Stimulated activated effector memory CD8-positive, alpha-beta T cell treated with anti-CD3 and anti-CD28 coated beads, Interleukin-12 subunit alpha, Interleukin-12 subunit beta, amount 100 ng/mL, for 72 hours (primary cell): ENCODE measurements at regions not wholly inside any gene's neighbourhood (a gene's known extent, or its start where the extent isn't known, plus 50 kb on each side); places are given as distances from the start of the nearest gene placed in this dataset.
"Not testable (repeated sequence)": the region's sequence is repeated elsewhere in the genome, so short reads cannot be mapped to it uniquely, and the experiment has no call there.

Experiments
- ATAC-seq: fragments of 150-1000 bp; cut with Tn5 transposase; 2 replicates; pipeline ENCODE4 v1.10.0; 2021
- DNase-seq, 2 donors: peaks; one replicate each; pipeline ENCODE4 v3.0.0; 2021 to 2022; ENCODE audit warnings: low spot score in 2 of 2
- H3K27ac Mint-ChIP-seq: one replicate; pipeline ENCODE4 v1.8.0; 2022; ENCODE audit warnings: mild to moderate bottlenecking, mixed read lengths
- H3K36me3 Mint-ChIP-seq: one replicate; pipeline ENCODE4 v1.8.0; 2022; ENCODE audit warnings: mild to moderate bottlenecking, mixed read lengths
- H3K4me1 Mint-ChIP-seq: one replicate; pipeline ENCODE4 v1.8.0; 2022; ENCODE audit warnings: mixed read lengths
- H3K4me3 Mint-ChIP-seq: one replicate; pipeline ENCODE4 v1.8.0; 2022; ENCODE audit warnings: mild to moderate bottlenecking, mixed read lengths
- H3K9me3 Mint-ChIP-seq: one replicate; pipeline ENCODE4 v1.8.0; 2022; ENCODE audit warnings: mixed read lengths

DNA sequence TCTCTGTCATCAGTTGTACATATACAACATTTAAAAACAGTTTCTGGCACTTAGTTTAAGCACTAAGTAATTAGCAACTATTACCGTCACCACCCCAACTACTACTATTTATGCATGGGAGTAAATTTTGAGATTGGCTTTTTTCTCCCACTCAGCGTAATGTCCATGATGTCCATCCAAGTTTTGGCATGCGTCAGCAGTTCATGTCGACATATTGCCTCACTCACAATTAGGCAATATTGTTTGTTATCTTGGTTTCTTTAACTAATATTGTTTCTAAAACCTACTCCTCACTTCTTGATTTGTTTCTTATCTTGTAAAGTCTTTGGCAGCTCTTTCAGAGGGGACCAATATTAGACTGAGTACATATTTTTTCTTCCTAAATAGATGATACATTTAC, 131.3 kb downstream of the KCNJ18 start:
- H3K4me3 Mint-ChIP-seq, result no peak overlapping the region
- H3K4me1 Mint-ChIP-seq, result no peaks in the 10 kb centered on the region
- DNase-seq (no peak), ATAC-seq (no peak)
- H3K9me3 Mint-ChIP-seq, result peaks cover 3% of the 10 kb centered on the region
- H3K27ac Mint-ChIP-seq, result no peak overlapping the region
- no peaks in the 10 kb centered on the region for H3K36me3 Mint-ChIP-seq

DNA sequence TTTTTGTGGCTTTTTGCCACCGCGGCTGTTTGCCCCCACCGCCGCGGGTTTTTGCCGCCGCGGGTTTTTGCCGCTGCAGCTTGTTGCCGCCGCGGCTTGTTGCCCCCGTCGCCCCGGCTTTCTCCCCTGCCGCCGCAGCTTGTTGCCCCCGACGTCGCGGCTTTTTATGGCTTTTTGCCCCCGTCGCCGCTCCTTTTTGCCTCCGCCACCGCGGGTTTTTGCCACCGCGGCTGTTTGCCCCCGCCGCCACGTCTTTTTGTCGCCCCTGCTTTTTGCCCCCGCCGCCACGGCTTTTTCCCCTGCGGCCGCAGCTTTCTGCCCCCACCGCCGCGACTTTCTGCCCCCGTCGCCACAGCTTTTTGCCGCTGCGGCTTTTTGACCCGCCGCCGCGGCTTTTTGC, 149.5 kb downstream of the KCNJ18 start:
- Mint-ChIP-seq H3K36me3 (peaks cover 7% of the 10 kb centered on the region), H3K4me1 (no peaks in the 10 kb centered on the region), H3K4me3 (no peak overlapping the region), H3K27ac (no peak overlapping the region), H3K9me3 (peaks cover 10% of the 10 kb centered on the region)
- no peak for DNase-seq
- ATAC-seq, result no peak

DNA sequence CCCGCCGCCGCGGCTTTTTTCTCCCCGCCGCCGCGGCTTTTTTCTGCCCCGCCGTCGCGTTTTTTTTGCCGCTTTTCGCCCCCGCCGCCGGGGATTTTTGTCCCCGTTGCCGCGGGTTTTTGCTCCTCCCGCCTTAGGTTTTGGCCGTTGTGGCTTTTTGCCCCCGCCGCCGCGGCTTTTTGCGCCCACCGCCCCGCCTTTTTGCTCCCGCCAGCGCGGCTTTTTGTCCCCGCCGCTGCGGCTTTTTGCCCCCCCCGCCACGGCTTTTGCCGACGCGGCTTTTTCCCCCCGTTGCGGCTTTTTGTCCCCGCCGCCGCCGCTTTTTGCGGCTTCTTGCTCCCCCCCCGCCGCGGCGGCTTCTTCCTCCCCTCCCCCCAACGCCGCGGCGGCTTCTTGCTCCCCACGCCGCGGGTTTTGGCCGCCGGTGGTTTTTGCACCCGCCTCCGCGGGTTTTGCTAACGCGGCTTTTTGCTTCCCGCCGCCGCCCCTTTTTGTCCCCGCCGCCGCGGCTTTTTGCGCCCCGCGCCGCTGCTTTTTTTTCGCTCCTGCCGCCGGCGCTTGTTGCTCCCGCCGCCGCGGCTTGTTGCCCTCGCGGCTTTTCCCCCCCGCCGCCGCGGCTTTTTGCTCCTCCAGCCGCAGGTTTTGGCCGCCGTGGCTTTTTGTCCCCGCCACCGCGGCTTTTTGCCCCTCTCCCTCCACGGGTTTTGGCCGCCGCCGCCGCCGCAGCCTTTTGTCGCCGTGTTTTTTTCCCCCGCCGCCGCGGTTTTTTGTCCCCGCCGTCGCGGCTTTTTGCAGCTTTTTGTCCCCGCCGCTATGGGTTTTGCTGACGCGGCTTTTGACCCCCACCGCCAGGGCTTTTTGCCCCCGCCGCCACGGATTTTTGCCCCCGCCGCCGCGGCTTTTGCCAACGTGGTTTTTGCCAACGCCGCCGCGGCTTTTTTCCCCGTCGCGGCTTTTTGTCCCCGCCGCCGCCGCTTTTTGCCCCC, 150.3 kb downstream of the KCNJ18 start:
- no peaks in the 10 kb centered on the region for H3K4me1 Mint-ChIP-seq
- no peak overlapping the region for H3K27ac Mint-ChIP-seq
- H3K36me3 Mint-ChIP-seq, result peaks cover 7% of the 10 kb centered on the region
- H3K4me3 Mint-ChIP-seq, result no peak overlapping the region
- DNase-seq (no peak), ATAC-seq (no peak)
- H3K9me3 Mint-ChIP-seq, result peaks cover 10% of the 10 kb centered on the region

DNA sequence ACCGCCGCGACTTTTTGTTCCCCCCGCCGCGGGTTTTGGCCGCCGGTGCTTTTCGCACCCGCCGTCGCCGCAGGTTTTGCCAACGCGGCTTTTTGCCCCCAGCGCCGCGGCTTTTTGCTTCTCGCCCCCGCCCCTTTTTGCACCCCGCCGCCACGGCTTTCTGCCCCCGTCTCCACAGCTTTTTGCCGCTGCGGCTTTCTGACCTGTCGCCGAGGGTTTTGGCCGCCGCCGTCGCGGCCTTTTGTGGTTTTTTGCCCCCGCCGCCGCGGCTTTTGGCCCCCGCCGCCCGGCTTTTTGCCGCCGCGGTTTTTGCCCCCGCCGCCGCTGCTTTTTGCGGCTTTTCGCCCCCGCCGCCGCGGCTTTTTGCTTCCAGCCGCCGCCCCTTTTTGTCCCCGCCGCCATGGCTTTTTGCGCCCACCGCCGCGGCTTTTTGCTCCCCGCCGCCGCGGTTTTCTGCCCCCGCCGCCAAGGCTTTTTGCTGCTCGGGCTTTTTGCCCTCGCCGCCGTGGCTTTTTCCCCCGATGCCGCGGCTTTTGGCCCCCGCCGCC, 151.1 kb downstream of the KCNJ18 start:
- no peak for DNase-seq
- ATAC-seq, result no peak
- no peak overlapping the region for H3K27ac Mint-ChIP-seq
- peaks cover 7% of the 10 kb centered on the region for H3K36me3 Mint-ChIP-seq
- H3K4me3 Mint-ChIP-seq, result no peak overlapping the region
- H3K9me3 Mint-ChIP-seq, result peaks cover 10% of the 10 kb centered on the region
- H3K4me1 Mint-ChIP-seq, result no peaks in the 10 kb centered on the region

DNA sequence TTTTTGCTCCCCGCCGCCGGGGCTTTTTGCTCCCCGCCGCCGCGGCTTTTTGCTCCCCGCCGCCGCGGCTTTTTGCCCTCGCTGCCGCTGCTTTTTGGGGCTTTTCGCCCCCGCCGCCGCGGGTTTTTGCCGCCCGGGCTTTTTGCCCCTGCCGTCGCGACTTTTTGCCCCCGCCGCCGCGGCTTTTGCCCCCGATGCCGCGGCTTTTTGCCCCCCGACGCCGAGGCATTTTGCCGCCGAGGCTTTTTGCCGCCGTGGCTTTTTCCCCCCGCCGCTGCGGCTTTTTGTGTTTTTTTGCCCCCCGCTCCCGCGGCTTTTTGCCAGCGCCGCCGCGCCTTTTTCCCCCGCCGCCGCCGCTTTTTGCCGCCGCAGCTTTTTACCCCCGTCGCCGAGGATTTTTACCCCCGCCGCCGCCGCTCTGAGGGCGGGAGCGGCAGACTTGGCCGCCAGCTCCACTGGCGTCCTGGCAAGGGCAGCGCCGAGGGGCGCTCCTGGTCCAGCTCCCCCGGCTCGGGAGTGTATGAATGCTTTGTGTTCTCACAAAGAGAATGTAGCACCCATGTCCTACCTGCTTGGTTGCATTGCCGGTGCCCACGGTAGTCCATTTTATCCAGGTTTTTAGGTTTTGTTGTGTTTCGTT, 151.7 kb downstream of the KCNJ18 start:
- no peak overlapping the region for H3K27ac Mint-ChIP-seq
- peaks cover 10% of the 10 kb centered on the region for H3K9me3 Mint-ChIP-seq
- no peak for DNase-seq
- no peak overlapping the region for H3K4me3 Mint-ChIP-seq
- H3K36me3 Mint-ChIP-seq, result peaks cover 7% of the 10 kb centered on the region
- no peaks in the 10 kb centered on the region for H3K4me1 Mint-ChIP-seq
- no peak for ATAC-seq

DNA sequence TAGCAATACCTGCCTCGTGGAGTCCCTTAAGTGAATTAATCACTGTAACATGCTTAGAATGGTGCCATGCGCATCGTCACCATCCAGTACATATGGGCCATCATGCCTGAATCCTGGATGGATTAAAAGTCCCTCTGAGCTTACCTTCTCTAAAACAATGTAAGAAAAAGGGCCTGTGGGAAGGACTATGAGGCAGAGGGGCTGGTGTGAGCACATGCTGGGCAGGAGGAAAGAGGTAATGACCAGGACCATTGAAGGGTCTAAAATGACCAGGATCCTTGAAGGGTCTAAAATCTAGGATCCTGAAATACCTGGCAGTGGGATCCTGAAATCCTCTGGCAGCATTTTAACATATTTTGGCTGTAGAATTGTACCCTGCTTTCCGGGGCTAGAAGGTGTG, 156.2 kb downstream of the KCNJ18 start:
- not testable (repeated sequence) for ATAC-seq, H3K36me3 Mint-ChIP-seq, DNase-seq, H3K4me3 Mint-ChIP-seq, H3K27ac Mint-ChIP-seq, H3K4me1 Mint-ChIP-seq
- H3K9me3 Mint-ChIP-seq, result peaks cover 14% of the 10 kb centered on the region

DNA sequence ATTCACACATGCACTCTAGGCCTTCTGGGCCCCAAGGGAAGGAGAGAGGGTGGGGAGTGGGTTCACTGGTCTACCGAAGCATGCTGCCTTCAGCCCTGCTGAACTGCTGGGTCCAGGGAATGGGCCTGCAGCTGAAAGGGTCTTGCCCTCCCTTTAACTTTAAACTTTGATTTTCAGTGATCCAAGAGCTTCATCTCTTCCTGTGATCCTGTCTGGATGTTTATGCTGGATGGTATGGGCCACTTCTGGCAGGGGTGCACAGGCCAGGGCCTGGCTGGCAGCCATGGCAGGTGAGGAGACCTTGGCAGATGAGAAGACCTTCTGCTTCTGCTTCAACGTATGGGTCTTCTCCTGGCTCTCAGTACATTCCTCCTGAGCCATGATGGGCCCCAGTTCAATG, 156.7 kb downstream of the KCNJ18 start:
- not testable (repeated sequence) for ATAC-seq, H3K36me3 Mint-ChIP-seq, DNase-seq, H3K27ac Mint-ChIP-seq, H3K4me1 Mint-ChIP-seq, H3K4me3 Mint-ChIP-seq
- H3K9me3 Mint-ChIP-seq, result peaks cover 14% of the 10 kb centered on the region

DNA sequence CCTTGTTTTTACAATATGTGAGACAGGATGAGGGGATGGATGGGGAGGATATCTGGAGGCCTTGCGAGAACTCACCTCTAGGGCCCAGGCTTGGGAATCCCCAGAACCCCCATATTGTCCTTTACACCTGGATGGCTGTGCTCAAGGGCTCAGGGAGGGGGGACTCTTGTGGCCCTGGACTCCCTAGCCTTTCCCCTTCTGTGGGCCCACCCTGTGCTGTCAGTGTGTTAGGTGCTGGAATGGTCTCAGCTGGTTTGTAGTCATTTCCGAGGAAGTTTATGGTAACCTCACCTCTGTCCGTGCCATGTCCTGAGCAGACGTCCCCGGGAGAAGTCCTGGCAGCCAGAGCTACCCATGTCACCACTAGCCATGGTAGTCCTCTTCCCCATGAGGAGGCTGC, 158.3 kb downstream of the KCNJ18 start:
- not testable (repeated sequence) for H3K4me3 Mint-ChIP-seq, H3K27ac Mint-ChIP-seq, H3K4me1 Mint-ChIP-seq, DNase-seq, H3K9me3 Mint-ChIP-seq, ATAC-seq, H3K36me3 Mint-ChIP-seq
